ENCODE measurements at regions not wholly inside any gene's neighbourhood (a gene's known extent, or its start where the extent isn't known, plus 50 kb on each side); places are given as distances from the start of the nearest gene placed in this dataset.

GRCh38 chr6:15861486-15861885, 198.7 kb upstream of the DTNBP1 start:
- no peaks in the 10 kb centered on the region for H3K79me2 ChIP-seq (ENCODE audit: control insufficient read depth, insufficient read depth, low read length)
- no peaks in the 10 kb centered on the region for H3K4me1 ChIP-seq (ENCODE audit: control insufficient read depth, insufficient read depth, low read length)
- no TSS peak for BruUV-seq (replicated peaks)
- H3K36me3 ChIP-seq (ENCODE audit: control insufficient read depth in 2 of 2, insufficient read depth in 2 of 2, low read length in 1 of 2), result no peaks in the 10 kb centered on the region
- DNase-seq (ENCODE audit: low read depth, low spot score) (no peak), FAIRE-seq (no peak), ATAC-seq (no peak)
- intact Hi-C loops (cut with micrococcal nuclease; ENCODE audit: unreplicated experiment), result no loop called here
- no peaks in the 10 kb centered on the region for H4K20me1 ChIP-seq (ENCODE audit: control insufficient read depth, insufficient read depth)
- no peaks in the 10 kb centered on the region for H3K27me3 ChIP-seq (replicated peaks in 1 of 2; ENCODE audit: control insufficient read depth in 2 of 2, insufficient read depth in 2 of 2, low read length in 1 of 2)
- H3K9ac ChIP-seq (ENCODE audit: control insufficient read depth, insufficient read depth, low read length), result no peak overlapping the region
- no peak overlapping the region for H3K4me3 ChIP-seq
- no peak overlapping the region for H2AFZ ChIP-seq (ENCODE audit: control insufficient read depth, low read depth, low read length)
- H3K9me3 ChIP-seq (replicated peaks; ENCODE audit: control insufficient read depth, insufficient read depth, low read length), result no peaks in the 10 kb centered on the region
- ChIA-PET POLR2A (interaction anchor here (1.1 kb wide), 1 partner anchor 14 kb away, joined by 5 read pairs; no protein-coding TSS in a partner anchor), CTCF (no interaction called here), RAD21 (ENCODE audit: unreplicated experiment) (no interaction called here), SMC1A (ENCODE audit: uncharacterized antibody, unreplicated experiment) (interaction anchor here (0.6 to 1.5 kb wide), 4 partner anchors 10 to 76 kb away, joined by 3 to 5 read pairs (median 3); no protein-coding TSS in a partner anchor)
- TF ChIP-seq, protein P1, sequence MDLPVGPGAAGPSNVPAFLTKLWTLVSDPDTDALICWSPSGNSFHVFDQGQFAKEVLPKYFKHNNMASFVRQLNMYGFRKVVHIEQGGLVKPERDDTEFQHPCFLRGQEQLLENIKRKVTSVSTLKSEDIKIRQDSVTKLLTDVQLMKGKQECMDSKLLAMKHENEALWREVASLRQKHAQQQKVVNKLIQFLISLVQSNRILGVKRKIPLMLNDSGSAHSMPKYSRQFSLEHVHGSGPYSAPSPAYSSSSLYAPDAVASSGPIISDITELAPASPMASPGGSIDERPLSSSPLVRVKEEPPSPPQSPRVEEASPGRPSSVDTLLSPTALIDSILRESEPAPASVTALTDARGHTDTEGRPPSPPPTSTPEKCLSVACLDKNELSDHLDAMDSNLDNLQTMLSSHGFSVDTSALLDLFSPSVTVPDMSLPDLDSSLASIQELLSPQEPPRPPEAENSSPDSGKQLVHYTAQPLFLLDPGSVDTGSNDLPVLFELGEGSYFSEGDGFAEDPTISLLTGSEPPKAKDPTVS (IDR thresholded peaks at IDR 0.05; ENCODE audit: low read depth, low read length), result no peak
- TF ChIP-seq CHD1 (IDR thresholded peaks at IDR 0.05; ENCODE audit: low read depth, low read length), result no peak
- TF ChIP-seq ESRRA (IDR thresholded peaks at IDR 0.05; ENCODE audit: low read length), result no peak
- no peak for TF ChIP-seq POLR2AphosphoS5 (IDR thresholded peaks at IDR 0.05; ENCODE audit: low read length)
- no peak for TF ChIP-seq SMARCA5 (IDR thresholded peaks at IDR 0.05)
- TF ChIP-seq TCF3 (IDR thresholded peaks at IDR 0.05; ENCODE audit: borderline replicate concordance, insufficient read depth, low read depth, low read length), result no peak
- no peak for TF ChIP-seq RELA (IDR thresholded peaks at IDR 0.05; ENCODE audit: borderline replicate concordance, partially characterized antibody)
- TF ChIP-seq HCFC1 (IDR thresholded peaks at IDR 0.05; ENCODE audit: low read length), result no peak
- TF ChIP-seq CBX5 (IDR thresholded peaks at IDR 0.05; ENCODE audit: low read depth), result no peak
- no peak for TF ChIP-seq BCL11A (IDR thresholded peaks at IDR 0.05; ENCODE audit: low read depth, low read length)
- H3K4me2 ChIP-seq (ENCODE audit: control insufficient read depth, insufficient read depth), result no peak overlapping the region
- WGBS (ENCODE audit: insufficient coverage, insufficient replicate concordance, low lambda C conversion rate, missing lambda C conversion rate), result 67% methylated on average over 3 of the region's 3 CpGs
- in situ Hi-C loops (cut with MboI), result no loop called here
- H3K27ac ChIP-seq (ENCODE audit: control insufficient read depth, insufficient read depth), result no peak overlapping the region

Data from GM12878 (cell line).